ENCODE measurements at regions not wholly inside any gene's neighbourhood (a gene's known extent, or its start where the extent isn't known, plus 50 kb on each side); places are given as distances from the start of the nearest gene placed in this dataset.

GRCh38 chr11:92528001-92528400, 303.4 kb downstream of the FAT3 start:
- no peak for TF ChIP-seq TAF1 (IDR thresholded peaks at IDR 0.05; ENCODE audit: borderline replicate concordance, low read depth, low read length)
- no peak for TF ChIP-seq POLR2AphosphoS5 (IDR thresholded peaks at IDR 0.05; ENCODE audit: low read depth, low read length)
- TF ChIP-seq POLR2A (IDR thresholded peaks at IDR 0.05; ENCODE audit: low read depth, low read length), result no peak
- FAIRE-seq, result no peak
- DNase-seq (ENCODE audit: insufficient read length), result no peak

GRCh38 chr11:92531065-92531739, 306.6 kb downstream of the FAT3 start:
- DNase-seq (ENCODE audit: insufficient read length) (no peak), FAIRE-seq (no peak)
- no peak for TF ChIP-seq POLR2AphosphoS5 (IDR thresholded peaks at IDR 0.05; ENCODE audit: low read depth, low read length)

- DNase-seq (ENCODE audit: insufficient read length) (no peak), FAIRE-seq (no peak)
- TF ChIP-seq POLR2A (IDR thresholded peaks at IDR 0.05; ENCODE audit: low read depth, low read length) (no peak), POLR2AphosphoS5 (IDR thresholded peaks at IDR 0.05; ENCODE audit: low read depth, low read length) (no peak), TAF1 (IDR thresholded peaks at IDR 0.05; ENCODE audit: borderline replicate concordance, low read depth, low read length) (no peak)
These were observed 309.2 kb downstream of the FAT3 start for GRCh38 chr11:92533657-92534335.

- TF ChIP-seq TAF1 (IDR thresholded peaks at IDR 0.05; ENCODE audit: borderline replicate concordance, low read depth, low read length) (no peak), POLR2A (IDR thresholded peaks at IDR 0.05; ENCODE audit: low read depth, low read length) (no peak), POLR2AphosphoS5 (IDR thresholded peaks at IDR 0.05; ENCODE audit: low read depth, low read length) (no peak)
- FAIRE-seq (no peak), DNase-seq (ENCODE audit: insufficient read length) (no peak)
These were observed 312.3 kb downstream of the FAT3 start for GRCh38 chr11:92536883-92537282.

- TF ChIP-seq POLR2AphosphoS5 (IDR thresholded peaks at IDR 0.05; ENCODE audit: low read depth, low read length) (no peak), POLR2A (IDR thresholded peaks at IDR 0.05; ENCODE audit: low read depth, low read length) (no peak), TAF1 (IDR thresholded peaks at IDR 0.05; ENCODE audit: borderline replicate concordance, low read depth, low read length) (no peak)
- FAIRE-seq (no peak), DNase-seq (ENCODE audit: insufficient read length) (no peak)
These were observed 315.5 kb downstream of the FAT3 start for GRCh38 chr11:92540096-92540495.

- DNase-seq (ENCODE audit: insufficient read length) (no peak), FAIRE-seq (no peak)
- TF ChIP-seq POLR2A (IDR thresholded peaks at IDR 0.05; ENCODE audit: low read depth, low read length) (no peak), TAF1 (IDR thresholded peaks at IDR 0.05; ENCODE audit: borderline replicate concordance, low read depth, low read length) (no peak)
These were observed 321.4 kb downstream of the FAT3 start for GRCh38 chr11:92545906-92546471.

- TF ChIP-seq TAF1 (IDR thresholded peaks at IDR 0.05; ENCODE audit: borderline replicate concordance, low read depth, low read length) (no peak), POLR2A (IDR thresholded peaks at IDR 0.05; ENCODE audit: low read depth, low read length) (no peak), POLR2AphosphoS5 (IDR thresholded peaks at IDR 0.05; ENCODE audit: low read depth, low read length) (no peak)
- FAIRE-seq (no peak), DNase-seq (ENCODE audit: insufficient read length) (no peak)
These were observed 322.0 kb downstream of the FAT3 start for GRCh38 chr11:92546603-92547002.

GRCh38 chr11:92550411-92550810, 325.8 kb downstream of the FAT3 start:
- DNase-seq (ENCODE audit: insufficient read length), result no peak
- FAIRE-seq, result no peak
- TF ChIP-seq POLR2A (IDR thresholded peaks at IDR 0.05; ENCODE audit: low read depth, low read length) (no peak), TAF1 (IDR thresholded peaks at IDR 0.05; ENCODE audit: borderline replicate concordance, low read depth, low read length) (no peak), POLR2AphosphoS5 (IDR thresholded peaks at IDR 0.05; ENCODE audit: low read depth, low read length) (no peak)

GRCh38 chr11:92550871-92551270, 326.3 kb downstream of the FAT3 start:
- FAIRE-seq (no peak), DNase-seq (ENCODE audit: insufficient read length) (no peak)
- TF ChIP-seq TAF1 (IDR thresholded peaks at IDR 0.05; ENCODE audit: borderline replicate concordance, low read depth, low read length) (no peak), POLR2AphosphoS5 (IDR thresholded peaks at IDR 0.05; ENCODE audit: low read depth, low read length) (no peak), POLR2A (IDR thresholded peaks at IDR 0.05; ENCODE audit: low read depth, low read length) (no peak)

- no peak for DNase-seq (ENCODE audit: insufficient read length)
These were observed 328.3 kb downstream of the FAT3 start for GRCh38 chr11:92552942-92553341.

GRCh38 chr11:92554688-92555087, 330.1 kb downstream of the FAT3 start:
- no peak for TF ChIP-seq POLR2AphosphoS5 (IDR thresholded peaks at IDR 0.05; ENCODE audit: low read depth, low read length)
- TF ChIP-seq TAF1 (IDR thresholded peaks at IDR 0.05; ENCODE audit: borderline replicate concordance, low read depth, low read length), result no peak
- TF ChIP-seq POLR2A (IDR thresholded peaks at IDR 0.05; ENCODE audit: low read depth, low read length), result no peak
- no peak for FAIRE-seq
- DNase-seq (ENCODE audit: insufficient read length), result no peak

More at GRCh38 chr11:92552942-92553341, 328.3 kb downstream of the FAT3 start:
- TF ChIP-seq POLR2A (IDR thresholded peaks at IDR 0.05; ENCODE audit: low read depth, low read length), result no peak
- no peak for TF ChIP-seq TAF1 (IDR thresholded peaks at IDR 0.05; ENCODE audit: borderline replicate concordance, low read depth, low read length)
- TF ChIP-seq POLR2AphosphoS5 (IDR thresholded peaks at IDR 0.05; ENCODE audit: low read depth, low read length), result no peak
- no peak for FAIRE-seq

- no peak for DNase-seq (ENCODE audit: insufficient read length)
- TF ChIP-seq POLR2AphosphoS5 (IDR thresholded peaks at IDR 0.05; ENCODE audit: low read depth, low read length), result no peak
- no peak for TF ChIP-seq TAF1 (IDR thresholded peaks at IDR 0.05; ENCODE audit: borderline replicate concordance, low read depth, low read length)
- no peak for TF ChIP-seq POLR2A (IDR thresholded peaks at IDR 0.05; ENCODE audit: low read depth, low read length)
- FAIRE-seq, result no peak
These were observed 331.8 kb downstream of the FAT3 start for GRCh38 chr11:92556431-92556830.
